PC-9 (cell line): ENCODE measurements at regions not wholly inside any gene's neighbourhood (a gene's known extent, or its start where the extent isn't known, plus 50 kb on each side); places are given as distances from the start of the nearest gene placed in this dataset.

ENCODE experiments used
- EZH2 ChIP-seq: fragments of 200-600 bp; sonication (generic); IDR thresholded peaks from 2 replicates; pipeline ENCODE4 v1.8.0; 2017; ENCODE audit warnings: antibody characterized with exemption, low read depth
- TF ChIP-seq, protein P1 (sequence below): fragments of 200-600 bp; sonication (generic); conservative IDR thresholded peaks from 2 replicates; pipeline ENCODE4 v1.6.1; 2017; ENCODE audit warnings: mixed run types, antibody characterized with exemption, mild to moderate bottlenecking, moderate library complexity

DNA sequence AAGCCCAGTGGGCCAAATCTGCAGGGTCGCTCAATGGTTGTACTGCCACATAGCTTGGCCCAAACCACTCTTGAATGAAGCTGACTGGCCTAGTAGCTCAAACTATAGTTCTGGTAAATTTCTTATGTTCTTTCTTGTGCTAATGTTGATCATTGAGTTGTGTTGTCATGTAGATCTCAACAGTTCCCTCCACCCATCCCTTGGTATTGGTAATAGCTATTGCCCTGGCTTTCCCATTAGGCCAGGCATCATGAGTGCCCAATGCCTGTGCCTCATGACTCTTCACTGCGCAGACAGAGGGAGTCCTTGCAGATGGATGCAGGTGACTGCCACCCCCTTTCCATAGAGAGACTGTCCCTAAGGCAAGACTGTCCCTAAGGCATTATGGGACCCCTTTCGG, 988.4 kb downstream of the KCNMA1 start:
- TF ChIP-seq, protein P1, sequence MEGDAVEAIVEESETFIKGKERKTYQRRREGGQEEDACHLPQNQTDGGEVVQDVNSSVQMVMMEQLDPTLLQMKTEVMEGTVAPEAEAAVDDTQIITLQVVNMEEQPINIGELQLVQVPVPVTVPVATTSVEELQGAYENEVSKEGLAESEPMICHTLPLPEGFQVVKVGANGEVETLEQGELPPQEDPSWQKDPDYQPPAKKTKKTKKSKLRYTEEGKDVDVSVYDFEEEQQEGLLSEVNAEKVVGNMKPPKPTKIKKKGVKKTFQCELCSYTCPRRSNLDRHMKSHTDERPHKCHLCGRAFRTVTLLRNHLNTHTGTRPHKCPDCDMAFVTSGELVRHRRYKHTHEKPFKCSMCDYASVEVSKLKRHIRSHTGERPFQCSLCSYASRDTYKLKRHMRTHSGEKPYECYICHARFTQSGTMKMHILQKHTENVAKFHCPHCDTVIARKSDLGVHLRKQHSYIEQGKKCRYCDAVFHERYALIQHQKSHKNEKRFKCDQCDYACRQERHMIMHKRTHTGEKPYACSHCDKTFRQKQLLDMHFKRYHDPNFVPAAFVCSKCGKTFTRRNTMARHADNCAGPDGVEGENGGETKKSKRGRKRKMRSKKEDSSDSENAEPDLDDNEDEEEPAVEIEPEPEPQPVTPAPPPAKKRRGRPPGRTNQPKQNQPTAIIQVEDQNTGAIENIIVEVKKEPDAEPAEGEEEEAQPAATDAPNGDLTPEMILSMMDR = no peak
- no peak for TF ChIP-seq EZH2
